ENCODE measurements at regions not wholly inside any gene's neighbourhood (a gene's known extent, or its start where the extent isn't known, plus 50 kb on each side); places are given as distances from the start of the nearest gene placed in this dataset.

- no peak for DNase-seq
Measured at GRCh38 chr13:108156749-108157148, 58.6 kb downstream of the LIG4 start.

- DNase-seq, result peak; percentile 51 to 61
Measured at GRCh38 chr13:108155185-108156106, 59.9 kb downstream of the LIG4 start.

DNA sequence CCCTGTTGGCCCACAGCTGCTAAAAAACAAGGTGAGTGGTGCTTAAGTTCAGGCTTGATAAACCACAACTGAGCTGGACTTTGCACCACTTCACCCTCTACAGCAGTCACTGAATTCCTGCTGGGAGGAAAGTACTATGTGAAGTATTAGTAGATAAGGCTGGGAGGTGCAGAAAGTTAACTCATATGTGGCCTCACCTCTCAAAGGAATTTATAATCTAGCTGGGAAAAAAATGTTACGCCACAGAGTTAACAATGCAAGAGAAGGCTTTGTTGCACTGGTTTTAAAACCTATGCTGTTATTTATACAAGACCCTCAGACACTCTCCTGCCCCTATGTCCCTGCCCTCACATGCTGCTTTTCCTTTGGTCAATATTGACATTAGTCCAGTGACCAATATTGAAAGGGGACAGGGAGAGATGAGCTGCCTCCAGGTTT is 60.9 kb downstream of the LIG4 start:
- DNase-seq, result no peak

DNA sequence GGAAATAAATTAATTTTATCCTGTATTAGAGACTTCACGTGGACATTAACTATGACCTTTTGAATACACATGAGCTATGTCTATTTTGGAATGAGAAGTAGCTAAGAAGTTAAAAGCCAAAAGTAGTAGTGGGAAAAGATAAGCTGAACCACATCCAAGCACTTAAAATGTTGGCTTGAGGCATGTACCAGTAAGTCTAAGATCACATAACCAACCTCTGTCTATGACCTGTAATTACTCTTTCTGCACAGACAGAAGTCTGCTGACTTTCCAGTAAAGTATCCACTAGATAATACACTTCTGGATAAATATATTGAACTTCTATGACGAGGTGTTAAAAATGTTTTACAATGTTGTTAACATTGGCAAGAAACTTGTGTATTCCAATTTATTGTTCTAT is 68.7 kb downstream of the LIG4 start:
- no peak for DNase-seq

DNA sequence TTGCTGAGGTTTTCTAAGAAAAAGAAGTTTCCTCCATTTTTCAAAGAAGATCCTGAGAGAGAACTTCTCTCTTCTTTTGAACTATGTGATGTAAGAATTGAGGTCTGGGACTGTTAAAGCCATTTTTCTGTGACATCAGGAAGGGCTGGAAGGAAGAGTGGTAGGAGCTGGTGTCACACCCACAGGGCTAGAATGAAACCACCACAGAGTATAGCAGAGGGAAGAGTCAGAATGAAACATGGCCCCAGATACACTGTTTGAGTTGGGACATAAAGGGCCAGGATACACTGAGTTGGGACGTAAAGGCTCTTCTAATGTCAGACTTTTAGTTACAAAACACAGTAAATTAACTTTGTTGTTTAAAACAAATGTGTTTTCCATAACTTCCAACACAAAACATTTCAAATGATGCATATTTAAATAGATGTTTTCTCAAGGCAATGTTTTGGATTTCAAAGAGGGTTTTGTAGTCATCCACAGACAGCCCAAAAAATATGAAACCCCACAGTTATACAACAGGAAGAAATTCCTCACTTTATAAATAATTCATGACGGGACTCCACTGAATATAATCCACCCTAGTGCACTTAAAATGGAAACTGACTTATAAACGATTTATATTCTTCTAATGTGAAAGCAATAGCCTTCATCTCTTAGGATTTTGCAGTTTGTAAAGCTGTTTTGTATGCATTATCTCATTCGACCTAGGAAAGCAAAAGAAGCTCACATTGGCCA is 72.5 kb downstream of the LIG4 start:
- no peak for DNase-seq

- no peak for DNase-seq
Measured at GRCh38 chr13:108137176-108137575, 78.2 kb downstream of the LIG4 start.

DNA sequence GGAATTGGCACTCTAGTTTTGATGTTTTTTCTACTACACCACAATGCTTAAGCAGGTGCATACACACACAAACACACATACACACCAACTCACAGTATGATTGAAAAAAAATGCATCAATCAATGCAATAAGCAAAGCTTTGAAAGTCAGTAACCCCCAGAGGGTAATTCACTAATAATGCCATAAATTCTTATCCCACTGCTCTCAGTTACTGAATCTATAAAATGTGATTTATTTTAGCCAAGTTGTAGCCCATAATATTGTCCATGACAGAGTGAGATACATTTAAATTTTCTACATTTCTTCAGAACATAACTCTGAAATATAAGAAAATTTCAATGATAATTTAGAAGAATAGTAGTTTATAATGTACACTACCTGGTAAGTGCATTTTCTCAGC is 87.9 kb downstream of the LIG4 start:
- DNase-seq, result no peak

GRCh38 chr13:108126056-108126455 is 89.3 kb downstream of the LIG4 start:
- DNase-seq, result no peak

GRCh38 chr13:108121406-108121805 is 93.9 kb downstream of the LIG4 start:
- no peak for DNase-seq

DNA sequence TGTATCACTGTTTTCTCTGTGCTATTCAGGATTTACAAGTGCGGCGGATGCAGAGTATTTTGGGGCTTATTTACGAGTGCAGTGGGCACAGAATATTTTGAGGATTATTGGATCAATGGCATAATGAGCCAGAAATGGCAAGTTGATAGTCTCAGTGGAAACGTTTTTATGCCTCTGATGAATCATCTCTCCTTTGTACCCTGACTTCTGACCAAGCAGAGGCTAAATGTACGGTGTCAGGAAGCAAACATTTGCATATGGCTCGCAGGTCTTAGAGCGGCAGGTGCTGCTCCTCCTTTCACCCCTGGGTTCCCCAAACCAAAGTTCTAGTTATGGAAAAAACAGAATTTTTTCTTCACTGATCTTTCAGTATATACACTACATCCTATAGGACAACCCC is 94.5 kb downstream of the LIG4 start:
- DNase-seq, result no peak

DNA sequence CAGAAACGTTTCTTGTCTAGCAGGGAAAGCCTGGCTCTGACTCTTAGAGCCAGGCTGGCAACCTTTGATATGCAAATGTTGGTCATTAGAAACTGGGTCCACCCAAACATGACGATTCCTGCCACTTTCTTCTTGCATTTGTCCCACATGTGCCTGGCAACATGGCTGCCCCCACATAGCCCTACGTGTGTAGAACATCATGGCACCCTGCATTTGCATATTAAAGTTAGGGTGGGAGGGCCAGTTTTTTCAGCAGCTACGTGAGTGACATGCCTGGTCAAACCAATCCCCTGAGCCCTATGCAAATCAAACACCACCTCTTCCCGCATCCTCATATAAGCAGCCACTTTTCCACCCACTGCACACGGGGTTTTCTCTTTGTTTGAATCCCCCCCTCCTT is 95.0 kb downstream of the LIG4 start:
- DNase-seq, result no peak

DNA sequence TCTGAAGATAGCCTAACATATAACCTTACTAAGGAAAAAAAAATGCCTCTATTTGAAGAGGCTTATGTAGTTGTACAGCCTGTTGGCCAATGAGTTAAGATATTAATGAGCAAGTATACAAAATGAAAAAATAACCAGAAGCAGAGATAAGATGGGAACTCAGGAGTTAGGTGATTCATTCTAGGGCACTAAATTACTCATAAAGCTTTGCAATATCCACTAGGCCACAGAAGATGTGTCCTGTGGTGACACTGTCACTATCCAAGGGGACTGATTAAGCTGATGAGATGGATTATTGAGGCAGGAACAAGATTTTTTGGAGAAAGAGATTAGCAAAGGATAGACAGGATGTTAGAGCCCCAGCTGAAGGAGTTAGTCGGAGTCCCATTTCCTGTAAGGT is 99.6 kb downstream of the LIG4 start:
- no peak for DNase-seq

DNA sequence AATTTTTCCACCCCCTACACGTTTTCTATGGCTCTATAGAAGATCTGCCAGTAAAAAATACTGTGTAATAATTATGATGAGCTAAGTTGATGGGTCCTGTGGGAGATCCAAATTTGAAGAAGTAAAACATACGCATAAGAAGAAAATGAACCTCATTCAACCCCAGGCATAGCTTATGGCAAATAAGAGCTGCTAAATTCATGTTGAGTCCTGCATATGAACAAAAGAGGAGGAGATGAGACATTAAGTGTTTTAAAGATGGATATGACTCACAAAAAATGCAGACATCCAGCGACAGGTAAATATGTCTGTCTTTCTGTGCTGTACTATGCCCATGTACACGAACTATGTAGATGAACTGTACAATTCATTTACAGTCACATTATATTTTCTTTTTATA is 101.9 kb downstream of the LIG4 start:
- DNase-seq, result no peak

DNA sequence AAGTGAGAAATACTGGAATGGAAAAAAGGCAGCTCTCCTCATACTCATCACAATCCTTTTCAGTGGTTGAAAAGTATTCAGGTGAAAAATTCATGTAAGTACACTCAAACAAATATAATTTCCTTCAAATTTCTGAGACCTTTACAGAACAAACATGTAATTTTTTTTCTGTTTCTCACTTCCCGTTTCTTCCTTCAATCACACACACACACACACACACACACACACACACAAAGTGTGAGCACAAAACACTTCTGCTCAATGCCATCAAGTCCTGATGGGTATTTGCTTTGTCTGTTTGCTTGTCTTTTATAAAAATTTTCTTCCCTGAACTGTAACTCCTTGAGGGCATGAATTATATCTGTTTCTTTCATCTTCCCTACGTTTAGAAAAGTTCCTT is 110.6 kb downstream of the LIG4 start:
- no peak for DNase-seq

DNA sequence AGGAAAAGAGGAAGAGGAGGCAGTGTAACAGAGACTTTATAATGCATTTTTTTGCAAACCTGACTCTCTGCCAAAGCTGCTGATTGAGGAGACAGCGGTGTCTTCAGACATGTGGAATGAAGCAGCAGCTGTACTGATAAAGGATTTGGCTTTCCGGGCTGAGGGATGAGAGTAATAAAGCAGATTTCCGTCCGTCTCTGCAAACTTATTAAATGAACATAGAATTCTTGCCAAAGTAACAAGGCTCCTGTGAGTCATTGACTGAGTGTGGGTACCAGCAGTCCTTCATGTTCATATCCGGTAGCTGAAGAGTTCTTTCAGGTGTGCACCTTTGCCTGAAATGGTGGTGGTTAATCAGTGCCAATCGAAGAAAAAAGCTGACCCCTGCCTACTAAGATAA is 112.6 kb downstream of the LIG4 start:
- no peak for DNase-seq

GRCh38 chr13:108096301-108096915 is 118.9 kb downstream of the LIG4 start:
- no peak for DNase-seq

GRCh38 chr13:108095036-108095435 is 120.3 kb downstream of the LIG4 start:
- no peak for DNase-seq

DNA sequence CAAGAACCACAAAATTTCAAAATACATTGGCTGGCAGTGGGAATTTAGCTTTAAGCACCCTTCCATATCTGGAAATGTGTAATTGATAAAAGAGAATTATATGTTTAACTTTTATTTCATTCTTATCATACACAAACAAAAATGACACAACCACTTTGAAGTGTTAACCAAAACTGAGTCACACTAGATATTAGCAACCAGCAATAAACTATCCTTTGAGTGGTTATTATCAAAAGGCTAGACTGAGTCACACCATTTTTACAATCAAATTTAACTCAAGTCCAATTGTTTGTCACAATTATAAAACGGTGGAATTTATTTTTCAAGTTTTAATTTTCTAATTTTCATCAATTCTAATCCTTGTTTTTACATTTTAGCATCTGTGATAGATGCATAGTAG is 121.7 kb downstream of the LIG4 start:
- DNase-seq, result no peak

- no peak for DNase-seq
Measured at GRCh38 chr13:108087810-108088209, 127.5 kb downstream of the LIG4 start.

DNA sequence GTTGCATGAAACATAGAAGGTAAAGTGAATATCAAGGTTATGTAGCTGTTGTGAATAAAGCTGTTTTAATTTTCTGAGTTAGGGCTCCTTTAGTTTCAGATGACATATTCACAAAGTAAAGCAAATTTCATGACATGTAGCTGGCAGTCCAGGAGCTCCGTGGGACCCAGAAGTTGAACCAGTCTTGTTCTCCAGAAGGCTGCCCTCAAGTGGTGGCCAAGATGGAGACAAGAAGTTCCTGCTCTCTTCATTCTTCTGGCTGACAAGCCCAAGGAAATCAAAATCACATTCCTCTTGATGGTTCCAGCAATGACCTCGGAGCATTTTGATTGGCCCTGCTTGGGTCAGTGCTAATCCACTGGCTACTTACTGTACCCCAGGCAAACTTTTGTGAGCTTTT is 128.7 kb downstream of the LIG4 start:
- no peak for DNase-seq

GRCh38 chr13:108084840-108085239 is 130.5 kb downstream of the LIG4 start:
- no peak for DNase-seq

- DNase-seq, result no peak
Measured at GRCh38 chr13:108083056-108083455, 132.3 kb downstream of the LIG4 start.

- DNase-seq, result no peak
Measured at GRCh38 chr13:108082481-108082880, 132.9 kb downstream of the LIG4 start.

GRCh38 chr13:108077284-108077683 is 138.1 kb downstream of the LIG4 start:
- no peak for DNase-seq

All from stimulated activated CD4-positive, alpha-beta T cell treated with anti-CD3 and anti-CD28 coated beads, Interleukin-2, amount 100 ng/mL, for 48 hours (primary cell).